Limb (tissue), 2 donors: ENCODE measurements at regions not wholly inside any gene's neighbourhood (a gene's known extent, or its start where the extent isn't known, plus 50 kb on each side); places are given as distances from the start of the nearest gene placed in this dataset.
A peak's percentile ranks its signal among the peaks of the same experiment; 100 is the strongest.
"Not testable (repeated sequence)": the region's sequence is repeated elsewhere in the genome, so short reads cannot be mapped to it uniquely, and the experiment has no call there.

Experiments
- DNase-seq, 2 donors: peaks; one replicate each; pipeline ENCODE4 v3.0.0-alpha.2; 2016; ENCODE audit errors: extremely low spot score in 2 of 2

DNA sequence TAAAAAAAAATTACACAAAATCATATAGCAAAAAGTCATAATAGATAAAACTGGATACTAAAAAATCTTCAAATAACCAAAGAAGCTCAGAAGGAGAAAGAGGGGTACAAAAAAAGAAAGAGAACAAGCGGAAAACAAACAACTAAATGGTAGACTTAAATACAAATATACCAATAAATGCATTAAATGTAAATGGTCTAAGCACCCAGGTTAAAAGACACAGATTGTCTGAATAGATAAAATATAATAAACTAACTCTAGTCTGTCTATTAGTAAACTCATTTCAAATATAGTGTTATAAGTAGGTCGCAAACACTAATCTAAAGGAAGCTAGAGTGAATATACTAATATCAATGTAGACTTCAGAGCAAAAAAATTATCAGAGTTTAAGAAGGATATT is 357.4 kb downstream of the METTL4 start:
- DNase-seq, result no peak

DNA sequence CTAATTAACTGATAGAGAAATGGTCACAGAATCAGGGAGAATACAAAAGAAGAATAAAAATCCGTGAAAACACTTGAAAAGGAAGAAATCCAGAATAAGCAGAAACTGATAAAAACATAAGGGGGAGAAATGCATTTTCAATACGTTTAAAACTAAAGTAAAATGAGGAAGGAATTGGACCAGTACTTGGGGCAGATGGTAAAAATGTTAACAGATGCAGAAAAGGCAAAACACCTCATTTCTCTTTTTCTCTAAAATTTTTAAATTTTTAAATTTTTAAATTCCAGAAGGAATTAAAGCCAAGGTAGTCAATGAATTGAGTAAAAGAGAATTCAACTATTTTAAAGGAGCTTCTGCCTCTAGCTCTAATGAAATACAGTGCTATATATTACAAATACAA is 353.9 kb downstream of the METTL4 start:
- no peak for DNase-seq

DNA sequence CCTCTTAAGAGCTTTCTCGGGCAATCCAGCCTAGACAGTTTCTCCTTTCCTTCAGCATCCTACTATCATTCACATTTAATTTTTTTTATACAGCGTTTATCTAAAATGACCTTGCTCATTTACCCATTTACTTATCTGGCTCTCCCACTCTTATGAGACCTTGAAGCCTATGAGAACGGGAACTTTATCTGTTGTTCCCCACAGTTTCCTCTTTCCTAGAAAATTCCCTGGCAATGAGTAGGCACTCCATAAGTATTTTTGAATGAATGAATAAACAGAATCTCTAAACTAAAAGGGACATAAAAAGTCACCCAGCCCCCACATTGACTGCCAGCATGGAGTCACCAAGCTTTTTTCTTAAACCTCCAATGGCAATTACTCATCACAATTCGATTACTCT is 353.2 kb downstream of the METTL4 start:
- no peak for DNase-seq

DNA sequence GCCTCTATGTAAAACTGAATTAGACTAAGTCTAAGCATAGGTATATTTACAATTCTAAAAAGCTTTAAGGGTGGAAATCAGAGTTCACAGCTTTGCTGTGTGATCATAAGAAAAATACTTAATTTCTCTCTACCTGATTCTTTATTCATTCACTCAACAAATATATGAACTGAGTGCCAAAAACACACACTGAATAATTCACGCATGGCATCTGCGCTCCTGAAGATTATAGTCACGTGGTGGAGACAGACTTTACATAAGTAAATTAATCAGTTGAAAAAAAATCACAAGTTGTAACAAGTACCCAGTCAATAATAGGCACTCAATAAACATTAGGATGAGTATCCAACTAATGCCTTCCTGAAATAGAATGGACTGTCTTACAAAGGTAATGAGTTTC is 351.6 kb downstream of the METTL4 start:
- DNase-seq, result no peak

DNA sequence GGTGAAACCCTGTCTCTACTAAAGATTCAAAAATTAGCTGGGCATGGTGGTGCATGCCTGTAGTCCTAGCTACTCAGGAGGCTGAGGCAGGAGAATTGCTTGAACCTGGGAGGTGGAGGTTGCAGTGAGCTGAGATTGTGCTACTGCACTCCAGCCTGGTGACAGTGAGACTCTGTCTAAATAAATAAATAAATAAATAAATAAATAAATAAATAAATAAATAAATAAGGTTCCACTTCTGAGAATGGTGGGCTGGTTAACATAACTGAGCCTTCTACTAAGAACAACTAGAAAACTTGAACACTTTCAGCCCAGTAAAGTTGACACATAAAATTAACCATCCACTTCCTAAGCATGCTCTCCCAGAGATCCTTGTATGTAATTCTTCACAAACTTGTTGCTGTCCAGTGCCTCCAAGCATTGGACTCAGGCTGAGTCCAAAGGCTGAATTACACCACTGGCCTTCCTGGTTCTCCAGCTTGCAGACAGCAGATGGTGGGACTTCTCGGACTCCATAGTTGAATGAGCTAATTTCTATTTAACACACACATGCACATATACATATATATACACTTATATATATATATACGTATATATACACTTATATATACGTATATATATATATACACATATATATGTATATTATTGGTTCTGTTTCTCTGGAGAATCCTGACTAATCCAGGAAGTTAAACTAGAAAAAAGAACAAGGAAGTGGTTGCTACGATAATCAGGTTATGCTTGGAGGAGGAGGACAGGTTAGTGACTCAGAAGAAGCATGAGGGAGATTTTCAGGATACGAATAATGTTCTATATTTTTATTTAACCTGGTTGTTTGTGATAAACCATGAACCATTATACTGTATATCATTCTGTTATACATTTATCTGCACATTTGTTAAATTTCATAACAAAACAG is 348.8 kb downstream of the METTL4 start:
- no peak for DNase-seq

DNA sequence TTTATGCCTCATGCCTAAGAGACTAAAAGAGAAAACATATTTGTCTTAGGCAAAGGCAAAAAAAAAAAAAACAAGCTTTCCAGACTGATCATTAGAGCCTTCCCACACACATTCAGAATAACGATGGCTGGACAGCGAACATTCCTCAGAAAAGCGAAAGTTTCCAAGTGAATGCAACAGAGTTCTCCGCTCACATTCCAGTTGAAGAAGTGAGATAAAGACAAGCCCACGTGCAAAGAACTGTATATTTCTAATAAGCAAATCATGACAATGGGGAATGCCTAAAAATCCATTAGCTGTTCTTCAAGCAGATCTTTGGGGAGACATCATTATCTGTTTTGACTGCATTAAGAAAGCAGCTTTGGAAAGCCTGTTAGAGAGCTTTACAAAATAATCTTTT is 347.9 kb downstream of the METTL4 start:
- no peak for DNase-seq

DNA sequence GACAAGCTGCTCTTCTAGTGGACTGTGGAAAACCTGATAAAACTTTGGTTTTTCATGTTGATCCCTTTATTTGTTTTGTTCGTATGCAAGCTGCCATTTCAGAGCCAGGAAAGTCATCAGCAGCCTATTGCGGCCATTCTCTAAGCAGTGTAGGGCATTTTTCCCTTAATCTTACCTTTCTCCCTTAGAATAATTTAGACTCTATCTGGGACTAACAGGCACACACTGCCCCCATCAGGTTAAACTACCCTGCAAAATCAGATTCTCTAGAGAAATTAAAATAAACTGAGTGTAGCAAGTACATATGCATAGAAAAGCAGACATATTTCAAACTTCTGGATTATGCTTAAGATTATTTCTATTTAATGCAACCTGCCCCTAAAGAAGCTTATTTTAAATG is 347.5 kb downstream of the METTL4 start:
- peak; percentile 40 to 64 for DNase-seq

DNA sequence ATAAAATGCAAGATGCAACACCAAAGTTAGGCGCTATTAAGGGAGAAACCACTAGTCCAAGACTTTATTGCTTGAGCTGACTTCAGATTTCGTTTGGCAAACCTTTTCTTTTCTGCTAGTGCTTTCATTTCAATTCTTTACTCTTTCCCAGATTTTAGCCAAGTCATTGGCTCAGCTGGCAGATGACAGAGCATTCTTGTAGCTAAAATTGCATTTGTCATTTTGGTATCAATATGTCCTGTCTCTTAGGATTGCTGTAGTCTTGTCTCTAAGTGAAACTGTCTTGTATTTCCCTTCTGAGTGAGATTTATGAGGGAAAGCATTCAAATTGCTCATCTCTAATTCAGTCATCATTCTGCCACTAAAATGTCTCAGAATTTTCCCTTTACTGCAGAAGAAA is 335.1 kb downstream of the METTL4 start:
- no peak for DNase-seq

DNA sequence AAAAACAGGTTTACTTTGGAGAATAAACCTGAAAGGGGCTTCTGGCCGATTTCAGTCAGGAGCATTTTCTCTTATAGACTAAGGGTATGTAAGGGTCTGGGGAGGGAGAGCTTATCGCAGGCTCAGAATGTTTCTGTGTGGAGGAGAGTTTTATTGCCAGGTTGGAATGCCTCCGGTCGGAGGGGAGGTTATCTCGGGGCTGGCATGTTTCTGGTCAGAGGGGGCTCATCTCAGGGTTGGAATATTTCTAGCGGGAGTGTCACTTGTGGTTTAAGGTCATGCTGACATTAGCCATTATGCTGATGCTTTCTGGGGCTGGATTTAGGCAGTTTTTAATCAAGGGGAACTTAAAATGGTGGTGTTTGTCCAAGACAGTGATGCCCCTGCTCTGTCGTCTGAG is 333.6 kb downstream of the METTL4 start:
- no peak for DNase-seq

DNA sequence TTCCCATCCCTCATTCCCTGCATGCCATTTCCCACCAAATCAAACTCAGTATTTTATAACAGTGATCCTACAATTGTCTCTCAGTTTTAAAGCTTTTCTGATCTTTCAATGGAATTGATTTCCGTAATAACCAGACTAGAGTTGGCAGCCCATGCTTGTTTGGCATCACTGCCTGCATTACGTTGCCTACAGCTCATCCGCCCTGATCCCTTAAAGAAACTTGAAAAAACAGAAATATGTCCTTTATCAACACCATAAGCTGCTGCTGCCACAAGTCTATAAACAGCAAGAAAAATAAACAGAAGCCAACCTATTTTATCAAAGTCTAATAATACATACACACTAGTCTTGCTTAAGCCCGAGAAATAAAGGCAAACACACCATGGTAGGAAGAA is 331.0 kb downstream of the METTL4 start:
- no peak for DNase-seq

DNA sequence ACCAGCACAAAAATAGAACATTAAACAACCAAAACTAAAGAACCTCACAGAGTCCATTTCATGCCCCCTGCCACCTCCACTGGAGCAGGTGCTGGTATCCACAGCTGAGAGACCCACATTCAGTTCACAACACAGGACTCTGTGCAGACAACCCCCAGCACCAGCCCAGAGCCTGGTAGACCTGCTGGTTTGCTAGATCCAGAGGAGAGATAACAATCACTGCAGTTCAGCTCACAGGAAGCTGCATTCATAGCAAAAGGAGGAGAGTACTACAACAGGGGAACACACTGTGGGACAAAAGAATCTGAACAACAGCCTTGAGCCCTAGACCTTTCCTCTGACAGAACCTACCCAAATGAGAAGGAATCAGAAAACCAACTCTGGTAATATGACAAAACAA is 326.7 kb downstream of the METTL4 start:
- no peak for DNase-seq

DNA sequence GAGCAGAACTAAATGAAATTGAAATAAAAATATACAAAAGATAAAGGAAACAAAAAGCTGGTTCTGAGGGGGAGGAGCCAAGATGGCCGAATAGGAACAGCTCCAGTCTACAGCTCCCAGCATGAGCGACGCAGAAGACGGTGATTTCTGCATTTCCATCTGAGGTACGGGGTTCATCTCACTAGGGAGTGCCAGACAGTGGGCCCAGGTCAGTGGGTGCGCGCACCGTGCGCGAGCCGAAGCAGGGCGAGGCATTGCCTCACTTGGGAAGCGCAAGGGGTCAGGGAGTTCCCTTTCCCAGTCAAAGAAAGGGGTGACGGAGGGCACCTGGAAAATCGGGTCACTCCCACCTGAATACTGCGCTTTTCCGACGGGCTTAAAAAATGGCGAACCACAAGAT is 324.2 kb downstream of the METTL4 start:
- DNase-seq, result not testable (repeated sequence)

DNA sequence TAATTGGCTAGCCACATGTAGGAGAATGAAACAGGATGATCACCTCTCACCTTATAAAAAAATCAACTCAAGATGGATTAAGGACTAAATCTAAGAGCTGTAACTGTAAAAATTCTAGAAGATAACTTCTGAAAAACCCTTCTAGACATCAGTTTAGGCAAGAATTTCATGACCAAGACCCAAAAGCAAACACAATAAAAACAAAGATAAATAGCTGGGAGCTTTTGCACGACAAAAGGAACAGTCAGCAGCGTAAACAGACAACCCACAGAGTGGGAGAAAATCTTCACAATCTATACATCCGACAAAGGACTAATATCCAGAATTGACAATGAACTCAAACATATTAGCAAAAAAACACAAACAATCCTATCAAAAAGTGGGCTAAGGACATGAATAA is 316.3 kb downstream of the METTL4 start:
- no peak for DNase-seq

DNA sequence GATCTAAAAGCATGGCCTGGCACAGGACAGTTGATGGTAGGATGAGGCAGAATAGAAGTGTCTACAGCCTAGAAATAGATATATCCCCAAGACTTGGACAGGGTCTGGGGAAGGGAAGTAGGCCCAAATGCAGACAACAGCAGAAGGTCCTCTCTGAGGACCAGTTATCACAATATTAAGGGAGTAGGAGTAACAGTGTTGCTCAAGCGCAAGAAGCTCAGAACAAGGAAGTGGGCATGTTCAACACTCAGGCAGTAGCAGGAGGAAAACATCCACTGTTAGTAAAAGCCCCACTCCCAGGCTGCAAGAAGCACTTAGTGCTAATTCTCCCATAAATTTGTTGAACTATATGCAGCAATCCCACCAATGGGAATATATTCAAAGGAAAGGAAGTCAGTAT is 314.7 kb downstream of the METTL4 start:
- no peak for DNase-seq

DNA sequence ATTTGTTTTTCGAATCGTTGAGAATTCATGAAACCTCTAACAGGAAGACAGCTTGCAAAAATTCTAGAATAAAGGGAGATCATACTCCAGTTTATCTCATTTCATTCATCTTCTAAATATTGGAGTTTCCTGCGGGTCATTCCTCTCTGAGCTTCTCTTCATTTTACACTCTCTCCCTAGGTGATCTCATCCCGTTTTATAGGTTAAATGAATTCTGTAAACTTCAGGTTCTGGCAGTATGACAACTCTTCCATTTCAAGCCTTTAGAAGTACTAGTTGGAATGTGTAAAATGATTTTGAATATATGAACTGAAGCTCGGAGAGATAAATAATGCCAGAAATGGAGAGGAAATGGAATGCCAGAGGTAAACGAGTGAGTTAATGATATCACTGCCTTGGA is 312.4 kb downstream of the METTL4 start:
- no peak for DNase-seq

DNA sequence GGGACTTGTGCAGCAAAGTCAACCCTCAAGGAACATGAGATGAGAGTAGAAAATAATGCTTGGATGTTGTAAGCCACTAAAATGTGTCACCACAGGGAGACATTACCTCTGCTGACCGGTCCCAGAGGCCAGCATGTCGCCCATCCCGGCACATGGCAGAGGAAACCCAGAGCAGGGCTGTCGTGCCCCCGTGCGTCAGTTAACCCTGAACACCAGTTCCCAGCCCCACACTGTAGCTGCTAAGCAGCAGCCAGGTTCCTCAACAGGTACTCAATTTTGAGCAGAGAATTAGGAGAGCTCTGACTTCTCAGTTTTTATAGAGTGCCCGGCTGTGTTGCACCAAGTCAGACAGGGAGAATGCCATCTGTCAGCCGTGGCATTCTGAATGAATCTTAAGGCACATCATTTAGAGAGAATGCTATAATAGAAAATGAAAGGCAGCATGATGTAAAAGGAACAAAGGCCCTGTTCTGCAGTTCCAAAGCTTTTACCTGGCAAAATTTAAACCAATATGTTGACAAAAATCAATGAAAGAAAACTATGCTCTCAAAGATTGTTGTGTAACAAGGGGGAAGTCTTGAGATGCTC is 307.9 kb downstream of the METTL4 start:
- DNase-seq, result no peak

DNA sequence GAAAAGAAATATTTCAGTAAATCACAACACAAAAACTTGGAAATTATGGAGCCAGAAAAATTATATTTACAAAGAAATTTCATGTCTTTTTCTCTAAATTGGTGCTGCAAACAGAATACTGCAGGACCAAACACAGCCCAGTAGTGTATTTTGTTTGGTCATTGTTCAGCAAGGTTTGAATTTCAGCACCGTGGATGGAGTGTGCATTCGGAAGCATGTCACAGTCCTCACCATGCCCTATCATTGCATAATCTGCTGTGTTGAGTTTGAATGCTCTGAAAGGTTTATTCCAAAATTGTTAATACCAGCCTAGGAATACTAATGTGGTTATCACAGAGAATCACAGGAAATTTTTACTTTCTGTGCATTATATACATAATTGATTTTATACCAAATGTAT is 296.7 kb downstream of the METTL4 start:
- no peak for DNase-seq

DNA sequence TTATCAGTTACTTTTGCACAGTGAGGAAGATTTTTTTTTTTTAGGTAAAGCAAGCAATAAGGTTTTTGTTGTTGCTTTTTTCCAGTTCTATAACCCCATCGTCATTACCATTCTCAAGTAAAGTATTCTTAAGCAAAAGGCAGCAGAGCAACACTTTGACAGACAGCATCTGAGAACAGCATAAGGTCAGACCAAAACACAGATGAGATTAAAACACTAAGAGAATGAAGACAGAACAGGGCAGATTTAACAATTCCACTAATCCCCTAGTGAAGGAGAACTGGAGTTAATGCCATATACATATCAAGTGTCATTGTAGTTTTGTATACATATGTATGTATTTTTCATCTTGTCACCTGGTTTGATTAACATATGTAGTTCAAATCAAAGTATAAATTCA is 290.2 kb downstream of the METTL4 start:
- DNase-seq, result no peak

DNA sequence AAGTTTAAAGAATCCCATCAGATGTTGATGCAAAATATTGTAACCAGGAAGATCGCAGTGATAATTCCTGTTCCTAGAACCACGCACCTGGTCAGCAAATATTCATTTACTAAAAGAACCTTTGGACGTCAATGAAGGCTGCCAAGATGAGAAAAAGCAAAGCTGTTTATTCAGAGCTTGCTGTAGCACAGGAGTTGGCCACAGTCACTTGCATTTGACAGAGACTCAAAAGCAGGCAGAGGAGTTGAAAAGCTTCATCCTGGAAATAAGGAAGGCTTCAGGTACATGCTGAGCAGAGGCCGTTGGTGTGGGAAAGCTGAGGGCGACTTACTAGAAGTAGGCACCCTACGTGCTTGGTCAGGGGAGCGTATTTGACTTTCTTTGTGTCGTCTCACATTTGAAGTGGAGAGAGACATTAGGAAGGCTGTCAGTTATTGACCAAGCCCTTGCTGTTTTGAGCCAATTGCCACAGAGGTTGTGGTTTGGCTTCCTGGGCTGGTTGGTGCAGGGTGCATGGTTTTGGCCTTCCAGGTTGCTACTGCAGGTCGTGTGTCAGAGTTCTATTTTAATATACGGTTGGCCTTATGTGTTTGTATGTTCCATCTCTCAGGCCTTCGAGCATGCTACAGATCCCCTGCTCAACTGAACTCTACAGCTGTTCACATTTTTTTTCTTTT is 289.6 kb downstream of the METTL4 start:
- DNase-seq, result no peak

DNA sequence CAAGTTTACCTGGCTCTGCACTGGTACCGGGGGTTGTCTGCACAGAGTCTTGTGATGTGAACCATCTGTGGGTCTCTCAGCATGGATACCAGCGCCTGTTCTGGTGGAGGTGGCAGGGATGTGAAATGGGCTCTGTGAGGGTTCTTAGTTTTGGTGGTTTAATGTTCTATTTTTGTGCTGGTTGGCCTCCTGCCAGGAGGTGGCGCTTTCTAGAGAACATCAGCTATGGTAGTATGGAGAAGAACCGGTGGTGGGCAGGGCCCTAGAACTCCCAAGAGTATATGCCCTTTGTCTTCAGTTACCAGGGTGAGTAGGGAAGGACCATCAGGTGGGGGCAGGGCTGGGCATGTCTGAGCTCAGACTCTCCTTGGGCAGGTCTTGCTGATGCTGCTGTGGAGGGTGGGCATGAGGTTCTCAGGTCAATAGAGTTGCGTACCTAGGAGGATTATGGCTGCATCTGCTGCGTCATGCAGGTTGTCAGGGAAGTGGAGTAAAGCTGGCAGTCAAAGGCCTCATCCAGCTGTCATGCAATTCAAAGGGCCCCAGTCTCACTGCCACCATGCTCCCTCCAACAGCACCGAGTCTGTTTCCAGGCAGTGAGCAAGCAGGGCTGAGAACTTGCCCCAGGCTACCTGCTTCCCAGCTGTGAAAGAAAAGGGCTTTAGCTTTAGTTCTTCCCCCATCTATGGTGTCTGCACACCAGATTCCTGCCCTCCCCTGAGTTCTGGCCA is 278.0 kb downstream of the METTL4 start:
- DNase-seq, result no peak

DNA sequence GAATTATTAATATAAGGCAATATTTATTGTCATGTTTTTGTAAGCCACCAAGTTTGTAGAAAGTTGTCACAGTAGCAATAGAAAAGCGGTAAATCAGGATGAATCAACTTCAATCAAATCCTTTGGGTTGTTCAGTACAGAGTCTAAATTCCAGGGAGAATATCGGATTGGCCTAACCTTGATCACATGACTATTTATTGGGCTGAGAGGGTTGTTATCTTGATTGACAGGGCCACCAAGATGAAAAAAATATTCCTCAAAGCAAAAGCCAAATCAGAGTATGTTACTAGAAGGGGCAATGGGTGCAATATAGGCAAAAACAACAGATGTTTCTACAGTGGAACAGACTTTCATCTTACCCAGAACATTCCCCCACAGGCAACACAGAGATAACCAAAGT is 270.0 kb downstream of the METTL4 start:
- no peak for DNase-seq

DNA sequence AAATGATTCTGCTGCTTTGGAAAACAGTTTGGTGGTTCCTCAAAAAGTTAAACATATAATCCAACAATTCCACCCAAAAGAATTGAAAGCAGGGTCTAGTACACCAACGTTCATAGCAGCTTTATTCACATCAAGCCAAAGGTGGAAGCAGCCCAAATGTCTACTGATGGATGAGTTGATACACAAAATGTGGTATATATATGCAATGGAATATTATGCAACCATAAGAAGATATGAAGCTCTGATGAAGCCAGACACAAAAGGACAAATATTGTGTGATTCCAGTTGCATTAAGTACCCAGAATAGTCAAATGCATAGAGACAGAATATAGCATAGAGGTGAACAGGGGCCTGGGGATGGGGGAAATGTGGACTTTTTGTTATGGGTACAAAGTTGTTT is 269.3 kb downstream of the METTL4 start:
- no peak for DNase-seq
